GM19395 (cell line): ENCODE measurements at regions not wholly inside any gene's neighbourhood (a gene's known extent, or its start where the extent isn't known, plus 50 kb on each side); places are given as distances from the start of the nearest gene placed in this dataset.

Source experiments
- ATAC-seq: cut with Tn5 transposase; IDR thresholded peaks from one replicate; pipeline ENCODE4 v1.9.1; 2021; ENCODE audit warnings: mild to moderate bottlenecking, moderate library complexity; ENCODE audit not compliant: unreplicated experiment

DNA sequence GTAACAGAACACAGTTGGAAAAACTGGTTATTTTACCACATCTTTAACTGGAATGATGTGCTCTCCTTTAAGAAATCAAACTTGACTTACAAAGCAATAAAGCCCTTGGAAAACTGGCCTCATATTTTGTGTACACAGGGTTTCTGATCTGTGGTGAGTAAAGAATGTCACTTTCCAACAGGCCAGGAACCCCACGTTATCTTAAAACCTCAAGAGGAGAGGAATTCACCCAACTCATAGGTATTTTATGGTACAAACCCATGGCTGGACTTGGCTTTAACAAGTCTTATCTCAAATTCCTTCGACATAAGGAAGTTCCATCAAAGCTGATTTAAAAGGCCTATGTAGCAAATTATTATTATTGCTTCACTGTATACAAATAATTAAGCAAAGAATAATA lies 1735.1 kb downstream of the PCDH7 start:
- ATAC-seq, result no peak

DNA sequence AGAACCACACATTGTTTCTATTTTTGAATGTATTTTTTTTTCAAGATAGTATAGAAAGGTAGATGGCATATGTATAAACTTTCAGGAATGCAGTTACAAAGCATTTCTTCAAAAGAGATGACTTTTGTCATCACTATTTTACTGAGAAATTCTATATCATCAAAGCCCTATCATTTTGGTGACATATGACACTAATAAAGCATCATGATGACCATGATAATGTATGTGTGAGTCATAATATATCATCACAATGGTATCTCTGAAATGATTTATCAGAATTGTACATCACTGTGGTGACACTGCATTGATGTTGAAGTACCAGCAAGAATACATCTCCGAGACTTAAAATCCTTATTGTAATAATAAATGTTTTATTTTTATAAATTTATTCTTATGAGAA lies 1740.8 kb downstream of the PCDH7 start:
- ATAC-seq, result no peak

DNA sequence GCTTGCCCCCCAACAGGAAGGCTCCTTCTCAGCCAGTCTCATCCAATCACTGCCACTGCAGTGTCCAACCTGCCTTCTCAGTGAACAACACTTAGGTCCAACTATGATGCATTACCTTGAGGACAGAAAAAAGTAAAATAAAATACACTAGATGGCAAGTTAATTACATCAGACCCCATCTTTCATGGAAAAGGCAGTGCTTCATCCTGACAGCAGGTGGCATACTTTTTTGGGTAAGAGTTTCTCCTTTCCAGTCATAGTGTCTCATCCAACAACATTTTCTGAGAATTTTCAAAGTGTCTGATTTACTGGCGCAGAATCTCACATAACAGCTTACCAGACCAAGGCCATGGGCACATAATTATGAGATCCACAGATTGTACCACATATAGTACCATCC lies 1742.8 kb downstream of the PCDH7 start:
- ATAC-seq, result no peak

DNA sequence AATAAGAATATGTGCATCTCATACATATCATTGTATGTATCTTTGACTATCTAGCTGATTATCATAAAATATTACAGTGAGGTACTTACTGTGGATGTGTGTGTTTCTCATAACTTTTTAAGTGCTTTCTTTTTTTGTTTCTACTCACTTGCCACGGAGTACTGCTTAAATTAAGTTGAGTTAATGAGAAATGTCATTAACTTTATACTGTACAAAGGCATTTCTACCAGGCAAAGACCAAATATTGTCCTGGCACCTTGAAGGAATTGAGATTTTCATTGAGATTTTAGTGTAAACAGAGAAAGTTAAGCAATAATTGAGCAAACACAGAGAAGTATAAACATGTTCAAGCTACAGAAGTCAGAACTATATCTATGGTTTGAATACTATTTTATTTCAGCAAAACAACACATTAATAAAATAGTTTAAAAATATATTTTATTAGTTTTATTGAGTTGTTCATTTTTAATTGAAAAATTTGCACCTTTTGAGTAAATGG lies 1750.0 kb downstream of the PCDH7 start:
- no peak for ATAC-seq

DNA sequence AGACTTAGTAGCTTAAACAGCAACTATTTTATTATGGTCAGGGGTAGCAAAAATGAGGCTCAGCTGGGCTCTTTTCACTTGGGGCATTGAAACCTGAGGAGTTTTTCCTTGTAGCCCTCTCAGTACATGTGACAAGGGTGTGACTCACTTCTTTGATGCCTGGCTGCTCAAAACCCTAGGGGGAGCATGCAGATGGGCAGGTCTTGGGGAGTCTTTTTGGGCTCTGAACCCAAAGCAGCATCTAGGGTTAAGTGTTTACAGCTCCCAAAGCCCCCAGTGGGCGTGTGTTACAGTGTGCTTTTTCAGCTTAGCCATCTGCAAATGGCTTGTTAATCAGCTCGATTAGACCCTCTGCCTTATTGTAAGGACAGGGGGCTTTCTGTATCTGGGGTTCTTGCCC lies 1752.7 kb downstream of the PCDH7 start:
- no peak for ATAC-seq

DNA sequence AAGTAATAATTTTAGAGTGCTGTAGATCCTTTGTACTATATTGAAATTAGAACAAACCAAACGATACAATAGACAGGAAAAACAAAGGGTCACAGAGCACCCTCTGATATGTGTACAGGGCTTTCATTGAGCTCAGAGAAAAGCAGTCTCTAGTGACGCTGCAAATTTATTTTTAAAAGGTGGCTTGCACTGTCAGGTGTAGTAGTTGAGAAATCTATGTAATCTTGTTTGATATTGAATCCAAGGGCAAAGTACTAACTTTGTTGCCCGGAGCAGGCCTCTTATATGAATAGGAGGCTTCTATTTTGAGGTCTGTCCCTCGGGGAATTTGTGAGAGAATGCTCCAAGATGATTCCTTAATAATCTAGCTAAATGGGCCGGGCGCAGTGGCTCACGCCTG lies 1755.5 kb downstream of the PCDH7 start:
- ATAC-seq, result no peak

DNA sequence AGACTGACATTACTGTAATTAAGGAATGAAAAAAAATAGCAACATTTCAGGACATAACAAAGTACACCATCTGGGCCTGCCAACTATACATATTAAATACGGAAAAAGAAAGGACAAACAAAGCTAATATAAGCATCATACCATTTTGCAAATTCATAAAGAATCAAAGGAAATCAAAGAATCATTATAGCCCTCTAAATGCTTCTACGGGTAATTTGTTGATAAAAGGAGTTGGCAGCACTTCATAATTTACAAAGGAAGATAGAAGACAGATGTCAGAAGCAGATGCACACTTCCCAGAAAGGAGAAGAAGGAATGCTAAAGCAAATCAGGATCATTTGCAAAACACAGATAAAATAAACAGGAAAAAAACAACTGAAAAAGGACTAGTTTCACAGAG lies 1757.3 kb downstream of the PCDH7 start:
- ATAC-seq, result no peak

DNA sequence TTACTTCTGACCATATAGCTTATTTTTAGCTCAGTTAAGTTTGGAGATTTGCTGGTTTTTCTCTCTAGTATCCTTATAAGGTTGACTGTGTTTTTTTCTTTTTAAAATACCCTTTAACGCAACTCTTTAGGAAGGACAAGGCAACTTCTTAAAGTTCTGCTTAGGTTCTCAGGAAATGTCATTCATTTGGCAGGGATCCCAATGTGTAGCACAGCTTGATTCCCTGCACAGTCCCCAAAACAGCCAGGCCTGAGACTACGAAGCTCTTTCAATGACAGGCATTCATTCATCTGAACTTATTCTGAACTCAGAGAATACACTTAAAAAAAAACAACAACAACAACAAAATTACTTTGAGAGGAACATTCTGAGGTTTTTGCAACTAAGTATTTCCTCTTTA lies 1765.8 kb downstream of the PCDH7 start:
- no peak for ATAC-seq

DNA sequence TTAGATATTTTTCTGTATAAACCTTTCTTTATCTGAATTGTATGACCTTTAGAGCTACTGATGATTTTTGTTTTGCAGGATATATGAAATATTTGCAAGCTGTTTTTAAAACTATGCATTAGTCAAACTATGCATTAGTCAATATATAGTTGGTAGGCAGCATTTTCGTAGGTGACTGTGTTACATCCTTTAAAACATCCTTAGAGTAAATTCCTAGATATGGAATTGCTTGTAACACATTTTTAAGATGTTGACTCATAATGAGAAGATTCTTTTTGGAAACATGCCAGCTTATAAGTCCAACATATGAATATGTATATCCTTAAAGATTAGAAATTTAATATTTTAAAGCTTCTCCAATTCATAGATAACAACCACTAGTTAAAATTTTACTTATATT lies 1768.5 kb downstream of the PCDH7 start:
- no peak for ATAC-seq

DNA sequence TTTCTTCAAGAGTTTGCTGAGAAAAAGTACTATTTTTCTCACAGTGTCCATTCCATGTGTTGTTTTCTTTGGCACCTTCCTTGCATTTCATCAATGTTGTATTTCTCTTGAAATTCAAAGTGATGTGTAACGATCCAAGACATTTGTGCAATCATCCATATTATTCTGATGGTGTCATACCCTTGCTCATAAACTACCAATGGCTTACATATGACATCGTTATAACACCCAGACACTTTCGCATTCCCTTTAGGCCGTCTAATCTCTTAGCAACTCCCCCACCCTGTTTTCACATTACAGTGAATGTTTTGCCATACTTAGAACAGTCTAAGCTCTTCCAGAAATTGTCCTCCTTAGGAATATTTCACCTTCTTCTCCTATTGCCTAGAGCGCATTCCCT lies 1779.0 kb downstream of the PCDH7 start:
- ATAC-seq, result no peak

DNA sequence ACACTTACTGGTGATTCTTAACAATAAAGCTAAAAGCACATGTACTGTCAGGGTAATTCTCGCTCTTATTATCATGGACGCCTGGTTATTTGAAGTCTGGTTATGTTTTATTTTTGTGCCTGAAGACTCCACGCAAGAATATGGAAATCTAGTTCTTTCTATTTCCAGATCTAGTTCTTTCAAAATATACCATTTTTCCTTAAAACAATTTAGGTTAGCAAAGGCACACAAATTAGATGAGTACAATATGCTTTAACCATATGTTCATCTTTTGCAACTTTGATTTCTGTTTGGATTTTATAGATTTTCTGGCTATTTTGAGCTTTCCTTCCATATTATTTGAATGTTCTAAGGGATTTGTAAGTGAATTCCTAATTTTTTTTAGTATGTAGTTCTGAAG lies 1783.1 kb downstream of the PCDH7 start:
- ATAC-seq, result no peak

DNA sequence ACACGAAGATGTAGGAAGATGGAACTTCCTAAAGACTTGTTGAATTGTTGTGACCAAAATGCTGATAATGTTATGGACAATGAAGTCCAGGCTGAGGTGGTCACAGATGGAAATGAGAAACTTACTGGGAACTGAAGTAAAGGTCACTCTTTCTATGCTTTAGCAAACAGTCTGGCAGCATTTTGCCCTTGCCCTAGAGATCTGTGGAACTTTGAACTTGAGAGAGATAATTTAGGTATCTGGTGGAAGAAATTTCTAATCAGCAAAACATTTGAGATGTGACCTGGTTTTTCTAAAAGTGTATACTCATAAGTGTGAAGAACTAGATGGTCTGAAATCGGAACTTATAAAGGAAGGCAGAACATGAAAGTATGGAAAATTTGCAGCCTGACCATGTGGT lies 1785.9 kb downstream of the PCDH7 start:
- ATAC-seq, result no peak

DNA sequence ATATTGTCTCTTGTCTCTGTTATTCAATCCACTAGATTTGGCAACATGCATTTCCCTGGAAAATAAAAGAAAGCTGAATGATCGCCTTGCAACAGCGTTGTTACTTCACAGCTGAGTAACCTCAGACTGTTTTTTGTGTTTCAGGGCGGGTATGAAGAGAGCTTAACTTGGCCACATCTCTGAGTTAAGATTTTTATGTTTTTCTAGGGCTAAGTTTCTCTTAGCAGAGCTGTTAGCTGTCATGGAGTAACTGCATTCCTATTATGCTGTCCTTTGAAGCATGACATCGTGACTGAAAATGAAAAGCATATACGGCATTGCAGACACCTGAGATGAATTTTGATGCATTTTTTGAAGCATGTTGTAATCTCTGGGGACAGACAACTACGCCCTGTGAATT lies 1798.9 kb downstream of the PCDH7 start:
- ATAC-seq, result no peak

DNA sequence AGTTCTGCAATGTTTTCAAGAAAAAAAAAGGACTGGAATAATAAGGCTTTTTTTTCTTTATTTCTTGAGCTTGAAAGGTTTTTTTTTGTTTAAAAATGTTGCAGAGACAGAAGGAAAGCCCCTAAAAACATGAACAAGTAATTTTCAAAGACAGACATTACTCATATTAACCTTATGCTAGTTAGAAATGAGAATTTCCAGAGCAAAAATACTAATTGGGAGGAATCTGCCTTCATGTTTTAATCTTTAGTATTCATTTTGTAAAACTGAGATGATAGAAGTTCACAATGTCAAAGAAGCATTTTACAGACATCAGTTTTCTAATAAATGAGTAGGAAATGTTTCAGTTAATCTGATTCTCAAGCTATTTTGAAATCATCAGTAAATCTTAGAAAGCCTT lies 1805.3 kb downstream of the PCDH7 start:
- ATAC-seq, result no peak

DNA sequence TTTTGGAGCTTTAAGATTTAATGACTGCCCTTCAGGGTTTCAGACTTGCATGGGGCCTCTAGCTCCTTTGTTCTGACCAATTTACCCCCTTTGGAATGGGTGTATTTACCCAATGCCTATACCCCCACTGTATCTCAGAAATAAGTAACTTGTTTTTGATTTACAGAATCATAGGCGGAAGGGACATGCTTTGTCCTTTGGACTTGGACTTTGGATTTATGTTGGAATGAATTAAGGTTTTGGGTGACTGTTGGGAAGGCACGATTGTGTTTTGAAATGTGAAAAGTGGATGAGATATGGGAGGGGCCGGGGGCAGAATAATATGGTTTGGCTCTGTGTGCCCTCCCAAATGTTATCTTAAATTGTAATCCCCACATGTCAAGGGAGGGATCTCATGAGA lies 1824.7 kb downstream of the PCDH7 start:
- no peak for ATAC-seq

DNA sequence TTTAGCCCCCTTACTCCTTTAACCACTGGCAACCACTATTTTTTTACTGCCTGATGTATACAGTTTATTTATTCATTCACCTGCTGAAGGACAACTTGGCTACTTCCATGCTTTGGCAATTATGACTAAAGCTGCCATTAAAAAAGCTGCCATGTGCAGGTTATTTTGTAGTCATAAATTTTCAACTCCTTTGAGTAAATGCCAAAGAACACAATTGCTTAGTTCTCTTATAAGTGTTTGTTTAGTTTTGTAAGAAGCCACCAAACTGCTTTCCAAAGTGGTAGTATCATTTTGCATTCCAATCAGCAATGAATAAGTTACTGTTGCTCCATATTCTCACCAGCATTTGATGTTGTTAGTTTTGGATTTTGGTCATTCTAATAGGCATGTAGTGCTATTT lies 1831.8 kb downstream of the PCDH7 start:
- ATAC-seq, result no peak

DNA sequence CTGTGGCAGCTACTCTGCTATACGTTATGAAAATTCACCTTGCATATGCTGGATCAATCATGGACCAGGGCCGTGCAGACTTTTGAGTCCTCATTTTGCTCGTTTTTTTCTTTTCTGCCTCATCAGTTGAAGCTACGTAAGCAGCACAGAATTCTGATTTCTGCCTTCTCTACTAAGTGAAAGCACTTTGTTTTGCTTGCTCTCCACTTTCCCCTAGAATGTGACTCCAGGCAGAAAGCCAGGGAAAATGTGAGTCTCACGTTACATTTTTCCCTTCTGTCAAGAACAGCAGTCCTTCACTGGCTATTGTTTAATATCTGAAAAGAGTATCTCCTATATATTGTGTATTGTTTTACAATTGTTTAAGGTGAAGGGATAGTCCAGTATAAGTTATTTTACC lies 1840.1 kb downstream of the PCDH7 start:
- no peak for ATAC-seq

DNA sequence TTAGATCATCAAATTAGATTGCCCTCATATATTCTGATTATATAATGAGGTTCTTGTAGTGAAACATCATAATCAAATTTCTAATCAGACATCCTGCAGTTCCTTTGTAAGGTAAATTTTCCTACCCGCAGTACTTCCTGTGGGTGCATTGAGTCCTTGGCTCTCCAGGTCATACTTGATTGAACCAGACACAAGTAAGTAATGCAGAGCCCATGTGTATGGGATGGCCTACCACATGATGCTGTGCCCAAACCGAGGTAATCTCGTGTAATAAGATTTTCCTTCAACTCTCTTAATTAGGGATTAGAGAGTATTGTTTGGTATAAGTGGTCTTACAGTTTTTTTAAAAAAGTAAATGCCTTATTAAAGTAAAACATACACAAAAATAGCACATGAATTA lies 1841.8 kb downstream of the PCDH7 start:
- ATAC-seq, result no peak

DNA sequence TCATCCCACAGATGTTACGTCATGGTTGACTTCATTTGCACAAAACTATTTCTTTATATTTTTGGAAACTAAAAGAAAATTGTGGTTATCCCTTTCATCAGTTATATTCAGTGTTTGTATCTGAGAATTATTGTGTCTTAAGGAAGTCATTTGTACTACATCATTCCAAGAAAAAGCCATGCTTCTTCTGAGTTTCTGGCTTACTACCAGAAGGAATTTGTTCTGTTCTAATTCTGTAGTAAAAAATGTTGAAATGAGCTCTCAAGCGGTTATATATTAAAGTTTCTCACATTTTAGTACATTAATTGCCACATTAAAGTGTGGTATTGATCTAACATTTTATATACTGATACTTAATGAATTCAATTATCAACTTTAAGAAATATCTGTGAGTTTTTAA lies 1844.5 kb downstream of the PCDH7 start:
- ATAC-seq, result no peak

DNA sequence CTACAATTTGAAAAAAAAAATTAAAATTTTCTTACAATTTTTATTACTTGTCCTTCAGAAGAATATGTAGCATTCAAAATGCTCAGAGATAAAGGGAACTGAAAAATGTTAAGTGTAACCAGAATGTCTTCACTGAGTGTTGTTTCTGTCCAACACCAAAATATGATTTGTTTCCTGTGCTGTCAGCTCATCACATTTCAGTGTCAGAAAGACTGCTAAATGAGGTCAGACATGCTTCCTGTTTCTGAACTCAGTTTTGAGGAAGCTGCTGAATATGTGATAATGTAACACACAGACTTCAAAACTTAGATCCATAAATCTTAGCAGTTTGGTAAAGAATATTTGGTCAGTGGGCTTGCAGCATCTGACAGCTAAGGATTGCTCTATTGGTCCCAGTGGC lies 1849.7 kb downstream of the PCDH7 start:
- no peak for ATAC-seq

DNA sequence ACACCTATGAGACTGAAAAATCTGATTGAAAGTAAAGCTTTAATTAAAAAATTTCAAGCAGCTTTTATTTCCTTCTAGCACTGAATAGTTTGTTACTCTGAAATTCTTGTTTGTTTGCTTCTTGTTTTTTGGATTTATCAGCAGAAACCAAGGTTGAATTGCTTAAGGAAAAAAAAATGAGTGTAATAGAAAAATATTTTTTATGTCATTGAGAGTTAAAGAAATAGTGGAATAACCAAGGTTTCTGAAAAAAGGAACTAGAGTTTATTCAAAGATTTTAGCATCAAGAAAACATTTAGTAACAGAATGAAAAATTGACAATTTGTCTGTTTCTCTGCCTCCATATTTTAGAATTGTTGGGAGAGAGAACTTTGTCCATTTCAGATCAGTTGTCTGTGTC lies 1852.2 kb downstream of the PCDH7 start:
- no peak for ATAC-seq

DNA sequence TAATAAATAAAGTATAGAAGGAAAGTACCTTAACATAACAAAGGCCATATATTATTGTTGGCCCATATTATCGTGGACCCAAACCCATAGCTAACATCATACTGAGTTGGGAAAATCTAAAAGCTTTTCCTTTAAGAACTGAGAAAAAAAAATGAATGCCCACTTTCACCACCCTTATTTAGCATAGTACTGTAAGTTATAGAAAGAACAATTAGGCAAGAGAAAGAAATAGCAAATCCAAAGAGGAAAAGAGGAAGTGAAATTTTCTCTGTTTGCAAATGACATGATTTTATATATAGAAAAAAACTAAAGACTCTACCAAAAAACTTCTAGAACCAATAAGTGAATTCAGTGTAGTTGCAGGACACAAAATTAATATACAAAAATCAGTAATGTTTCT lies 1854.6 kb downstream of the PCDH7 start:
- no peak for ATAC-seq

DNA sequence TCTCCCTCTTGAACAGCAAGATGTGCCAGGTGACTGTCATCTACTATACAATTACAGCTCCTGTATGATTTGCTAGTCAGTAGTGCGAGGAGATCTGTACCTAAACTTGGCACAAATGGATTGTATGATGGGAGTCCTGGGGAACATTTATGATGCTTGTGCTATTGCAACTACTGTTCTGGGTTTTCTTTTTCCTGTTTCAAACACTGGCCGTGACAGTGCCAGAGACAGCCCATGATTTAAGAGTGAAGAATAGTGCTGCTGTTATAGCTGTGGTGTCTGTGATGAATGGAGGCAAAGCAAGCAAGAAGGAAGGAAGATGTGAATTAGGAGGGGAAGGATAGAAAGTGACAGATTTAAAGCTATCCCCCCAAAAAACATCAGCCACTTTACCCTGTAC lies 1868.9 kb downstream of the PCDH7 start:
- no peak for ATAC-seq

DNA sequence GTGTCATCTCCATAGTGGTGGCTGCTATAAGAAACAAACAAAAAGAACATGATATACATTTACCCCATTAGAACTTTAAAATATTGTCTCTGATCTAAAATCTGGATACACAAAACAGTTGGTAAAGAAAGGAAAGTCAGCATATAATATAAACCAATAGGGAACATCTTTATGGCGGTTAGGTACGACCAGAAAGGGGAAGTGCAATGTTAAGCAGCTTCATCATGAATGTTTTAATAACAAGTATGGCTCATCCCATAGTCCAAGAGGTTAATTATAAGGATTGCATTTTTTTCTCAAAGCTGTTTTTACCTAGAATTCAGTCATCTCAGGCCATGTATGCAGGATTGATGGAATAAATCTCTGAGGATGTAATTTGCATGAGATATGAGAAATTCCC lies 1869.7 kb downstream of the PCDH7 start:
- ATAC-seq, result no peak
